GM12878 (cell line): ENCODE measurements at regions not wholly inside any gene's neighbourhood (a gene's known extent, or its start where the extent isn't known, plus 50 kb on each side); places are given as distances from the start of the nearest gene placed in this dataset.

ENCODE experiments used
- ATAC-seq: fragments of 200-7000 bp; cut with Tn5 transposase; 3 replicates; pipeline ENCODE4 v1.9.1; 2020; ENCODE audit warnings: mild to moderate bottlenecking, moderate library complexity
- BruUV-seq: library from RNA; stranded (reverse); fragments of 400-500 nt; replicated peaks from 2 replicates; lab custom pipeline; 2021; lab: Mats Ljungman, UMichigan
- CTCF ChIA-PET: fragments of 300-600 bp; sonication (Branson Sonifier 250); formaldehyde crosslinking; extraction: SDS; loops from one replicate; lab custom pipeline; 2021; ENCODE audit warnings: inconsistent platforms; lab: Yijun Ruan, JAX
- POLR2A ChIA-PET: fragments of 350-600 bp; formaldehyde crosslinking; extraction: SDS; loops from one replicate; lab custom pipeline; 2021; ENCODE audit warnings: inconsistent platforms; lab: Charles Lee
- RAD21 ChIA-PET: fragments of 300-600 bp; sonication (Branson Sonifier 250); formaldehyde crosslinking; loops from one replicate; lab custom pipeline; 2023; ENCODE audit warnings: antibody characterized with exemption; ENCODE audit not compliant: unreplicated experiment; lab: Charles Lee
- SMC1A ChIA-PET: fragments of 300-600 bp; sonication (Branson Sonifier 250); formaldehyde crosslinking; loops from one replicate; lab custom pipeline; 2023; ENCODE audit not compliant: unreplicated experiment, uncharacterized antibody; lab: Charles Lee
- DNase-seq: peaks from one replicate; pipeline ENCODE4 v3.0.0-alpha.2; 2011; ENCODE audit warnings: low read depth, low spot score
- FAIRE-seq: peaks from 3 replicates; lab custom pipeline; 2011; peaks lifted over from hg19 to GRCh38; lab: Jason Lieb, UNC
- H2AFZ ChIP-seq: 2 replicates; pipeline ENCODE4 v1.6.0; 2011; ENCODE audit warnings: low read depth, low read length, control low read depth; ENCODE audit not compliant: control insufficient read depth
- H3K27ac ChIP-seq: 2 replicates; pipeline ENCODE4 v1.5.1; 2011; ENCODE audit warnings: control low read depth; ENCODE audit not compliant: control insufficient read depth, insufficient read depth
- H3K27me3 ChIP-seq, 2 experiments: replicated peaks in 1 of 2; 2 replicates each; pipeline versions ENCODE4 v1.6.0 to v1.6.1; 2011; ENCODE audit warnings: low read length in 1 of 2; ENCODE audit not compliant: control insufficient read depth in 2 of 2, insufficient read depth in 2 of 2
- H3K36me3 ChIP-seq, 2 experiments: 2 replicates each; pipeline ENCODE4 v1.5.1; 2011; ENCODE audit warnings: low read length in 1 of 2; ENCODE audit not compliant: control insufficient read depth in 2 of 2, insufficient read depth in 2 of 2
- H3K4me1 ChIP-seq: 2 replicates; pipeline ENCODE4 v1.6.1; 2011; ENCODE audit warnings: mild to moderate bottlenecking, low read length, moderate library complexity, mixed read lengths; ENCODE audit not compliant: control insufficient read depth, insufficient read depth
- H3K4me2 ChIP-seq: 2 replicates; pipeline ENCODE4 v1.6.0; 2011; ENCODE audit warnings: control low read depth; ENCODE audit not compliant: control insufficient read depth, insufficient read depth
- H3K4me3 ChIP-seq: fragments of 200-600 bp; sonication (generic); 2 replicates; pipeline ENCODE4 v1.5.1; 2016
- H3K79me2 ChIP-seq: 2 replicates; pipeline ENCODE4 v1.6.0; 2011; ENCODE audit warnings: low read length; ENCODE audit not compliant: control insufficient read depth, insufficient read depth
- H3K9ac ChIP-seq: 2 replicates; pipeline ENCODE4 v1.8.0; 2011; ENCODE audit warnings: low read length, control low read depth, mixed read lengths; ENCODE audit not compliant: control insufficient read depth, insufficient read depth
- H3K9me3 ChIP-seq: replicated peaks from 3 replicates; pipeline ENCODE4 v1.5.1; 2011; ENCODE audit warnings: mild to moderate bottlenecking, low read length; ENCODE audit not compliant: control insufficient read depth, insufficient read depth
- H4K20me1 ChIP-seq: 2 replicates; pipeline ENCODE4 v1.6.0; 2011; ENCODE audit not compliant: control insufficient read depth, insufficient read depth
- ATF3 ChIP-seq: IDR thresholded peaks from 2 replicates; pipeline ENCODE4 v1.6.1; 2011; ENCODE audit warnings: low read depth, mild to moderate bottlenecking, low read length, moderate library complexity, borderline replicate concordance; ENCODE audit errors: extremely low read depth
- CHD1 ChIP-seq: IDR thresholded peaks from 2 replicates; pipeline ENCODE4 v1.6.1; 2012; ENCODE audit warnings: low read depth, low read length, improper control_type of control experiment
- DPF2 ChIP-seq: fragments of 450-650 bp; IDR thresholded peaks from 2 replicates; pipeline ENCODE4 v1.6.1; 2017; ENCODE audit warnings: mild to moderate bottlenecking
- FOXM1 ChIP-seq: IDR thresholded peaks from 2 replicates; pipeline ENCODE4 v1.6.1; 2012; ENCODE audit warnings: low read depth, mild to moderate bottlenecking, inconsistent platforms, low read length, moderate library complexity
- KAT2A ChIP-seq: conservative IDR thresholded peaks from 2 replicates; pipeline ENCODE4 v1.6.1; 2011; ENCODE audit warnings: low read depth, low read length; ENCODE audit not compliant: control insufficient read depth
- NR2C1 ChIP-seq: fragments of 450-650 bp; IDR thresholded peaks from 2 replicates; pipeline ENCODE4 v1.6.1; 2017; ENCODE audit warnings: antibody characterized with exemption, mild to moderate bottlenecking, moderate library complexity
- PKNOX1 ChIP-seq: fragments of 450-650 bp; IDR thresholded peaks from 2 replicates; pipeline ENCODE4 v1.6.1; 2016; ENCODE audit warnings: mild to moderate bottlenecking
- POLR2AphosphoS2 ChIP-seq: IDR thresholded peaks from 2 replicates; pipeline ENCODE4 v1.6.1; 2011; ENCODE audit warnings: low read depth, mild to moderate bottlenecking, low read length, improper control_type of control experiment, moderate library complexity
- ZBTB33 ChIP-seq: fragments of 450-650 bp; IDR thresholded peaks from 2 replicates; pipeline ENCODE4 v1.6.1; 2017; ENCODE audit warnings: mild to moderate bottlenecking
- ZBTB4 ChIP-seq: fragments of 450-650 bp; formaldehyde crosslinking; IDR thresholded peaks from 2 replicates; pipeline ENCODE4 v1.4.0; 2022; ENCODE audit warnings: mild to moderate bottlenecking, moderate library complexity
- WGBS: methylation state at CpG from one replicate; pipeline ENCODE4 v1.1.6; 2016; ENCODE audit warnings: low lambda C conversion rate; ENCODE audit not compliant: insufficient replicate concordance, insufficient coverage; ENCODE audit errors: missing lambda C conversion rate; 5-methylcytosine and 5-hydroxymethylcytosine counted together
- in situ Hi-C: fragments of 300-500 bp; cut with MboI; formaldehyde crosslinking; loops from 9 replicates; pipeline ENCODE4 v1.14.3; 2018; ENCODE audit warnings: mixed read lengths
- intact Hi-C: fragments of 100-400 bp; cut with micrococcal nuclease; formaldehyde crosslinking; loops from one replicate; pipeline ENCODE4 v1.14.2; 2022; ENCODE audit not compliant: unreplicated experiment

- no peak for TF ChIP-seq ZBTB4 (CRISPR knock-in tag)
- TF ChIP-seq FOXM1, result no peak
- no peak for TF ChIP-seq CHD1
- no peak for TF ChIP-seq ZBTB33
Observed at GRCh38 chr1:95467036-95467435, 233.0 kb downstream of the RWDD3 start (continued).

- no peaks in the 10 kb centered on the region for H3K4me1 ChIP-seq
- RAD21 ChIA-PET, result no interaction called here
- 0% methylated on average over 3 of the region's 3 CpGs for WGBS
- no peaks in the 10 kb centered on the region for H3K79me2 ChIP-seq
- SMC1A ChIA-PET, result no interaction called here
- no peaks in the 10 kb centered on the region for H4K20me1 ChIP-seq
- CTCF ChIA-PET, result no interaction called here
- DNase-seq, result no peak
- POLR2A ChIA-PET, result no interaction called here
- no peak for FAIRE-seq
- H3K4me2 ChIP-seq, result no peak overlapping the region
- no peaks in the 10 kb centered on the region for H3K36me3 ChIP-seq
- no peak overlapping the region for H3K4me3 ChIP-seq
- in situ Hi-C loops (no loop called here), intact Hi-C loops (no loop called here)
- H3K27me3 ChIP-seq, result no peaks in the 10 kb centered on the region
- no TSS peak for BruUV-seq
- H3K9ac ChIP-seq, result no peak overlapping the region
- no peak for ATAC-seq
- no peak for TF ChIP-seq NR2C1
- TF ChIP-seq ATF3, result no peak
- TF ChIP-seq KAT2A, result no peak
- TF ChIP-seq POLR2AphosphoS2, result no peak
- TF ChIP-seq DPF2, result no peak
- TF ChIP-seq PKNOX1, result no peak
- no peak overlapping the region for H2AFZ ChIP-seq
- H3K27ac ChIP-seq, result no peak overlapping the region
- no peaks in the 10 kb centered on the region for H3K9me3 ChIP-seq
Observed at GRCh38 chr1:95475686-95476457, 241.9 kb downstream of the RWDD3 start.
